Lower lobe of right lung (tissue), 2 donors: ENCODE measurements at regions not wholly inside any gene's neighbourhood (a gene's known extent, or its start where the extent isn't known, plus 50 kb on each side); places are given as distances from the start of the nearest gene placed in this dataset.
A peak's percentile ranks its signal among the peaks of the same experiment; 100 is the strongest.

Source experiments
- ATAC-seq, 2 donors: fragments of 200-7000 bp; cut with Tn5 transposase; one replicate each; pipeline ENCODE4 v1.9.1; 2020 to 2022; ENCODE audit warnings: mild to moderate bottlenecking in 2 of 2, moderate library complexity in 2 of 2
- DNase-seq: peaks from one replicate; pipeline ENCODE4 v3.0.0-alpha.2; 2020
- H3K27ac ChIP-seq: fragments of 200-600 bp; one replicate; pipeline ENCODE4 v1.8.0; 2022
- H3K27me3 ChIP-seq: fragments of 200-600 bp; one replicate; pipeline ENCODE4 v1.8.0; 2022; ENCODE audit warnings: low read depth
- H3K36me3 ChIP-seq: fragments of 200-600 bp; one replicate; pipeline ENCODE4 v1.8.0; 2022; ENCODE audit warnings: mild to moderate bottlenecking
- H3K4me1 ChIP-seq: fragments of 200-600 bp; one replicate; pipeline ENCODE4 v1.8.0; 2022
- H3K4me3 ChIP-seq: fragments of 200-600 bp; one replicate; pipeline ENCODE4 v1.8.0; 2022; ENCODE audit warnings: mild to moderate bottlenecking
- H3K9me3 ChIP-seq: fragments of 200-600 bp; one replicate; pipeline ENCODE4 v1.8.0; 2022
- CTCF ChIP-seq: fragments of 200-600 bp; IDR thresholded peaks from one replicate; pipeline ENCODE4 v1.8.0; 2022; ENCODE audit warnings: antibody characterized with exemption, mild to moderate bottlenecking
- intact Hi-C: fragments of 100-400 bp; cut with DNase I; formaldehyde crosslinking; loops from one replicate; pipeline ENCODE4 v1.11.0; 2022
- donor health status: DM: no; HTN: yes; CAD: no; lungs with severe emphysema.

- TF ChIP-seq CTCF = no peak
- no peaks in the 10 kb centered on the region for H3K36me3 ChIP-seq
- H3K27ac ChIP-seq = no peak overlapping the region
- no peak overlapping the region for H3K4me3 ChIP-seq
- ATAC-seq = no peak
- DNase-seq = no peak
- intact Hi-C loops = no loop called here
- no peaks in the 10 kb centered on the region for H3K27me3 ChIP-seq
- peaks cover 33% of the 10 kb centered on the region for H3K4me1 ChIP-seq
- no peaks in the 10 kb centered on the region for H3K9me3 ChIP-seq
These were observed 608.4 kb upstream of the CFAP20DC start for GRCh38 chr3:59658274-59658673.

DNA sequence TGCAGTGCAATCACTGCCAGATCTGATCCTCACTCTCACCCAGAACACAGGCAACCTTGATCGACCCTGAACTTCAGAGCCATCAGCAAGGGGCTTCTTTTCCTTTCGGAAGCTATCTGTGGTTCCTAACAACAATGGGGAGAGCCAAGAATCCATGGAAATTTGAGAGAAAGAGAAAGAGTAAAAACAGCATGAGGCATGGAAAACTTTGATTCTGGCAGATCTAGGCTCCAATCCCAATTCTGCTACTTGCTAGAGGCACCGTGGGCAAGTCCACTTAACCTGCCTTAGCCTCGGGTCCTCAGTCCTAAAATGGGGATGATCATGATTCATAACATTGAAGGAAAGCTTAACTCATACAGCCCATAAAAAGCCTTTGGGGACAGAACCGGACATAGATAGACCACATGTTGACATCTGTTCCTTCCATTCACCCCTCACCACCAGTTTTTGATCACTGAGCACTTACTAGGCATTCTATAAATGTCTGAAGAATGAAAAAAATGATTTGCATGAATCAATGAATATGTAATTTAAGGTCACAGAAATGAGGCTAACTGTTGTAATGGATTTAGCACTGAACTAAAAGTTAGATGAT, 605.7 kb upstream of the CFAP20DC start:
- ATAC-seq (no peak), DNase-seq (no peak)
- intact Hi-C loops = no loop called here
- no peak overlapping the region for H3K4me3 ChIP-seq
- no peaks in the 10 kb centered on the region for H3K36me3 ChIP-seq
- no peaks in the 10 kb centered on the region for H3K27me3 ChIP-seq
- peaks cover 2% of the 10 kb centered on the region for H3K9me3 ChIP-seq
- TF ChIP-seq CTCF = no peak
- H3K27ac ChIP-seq = peak overlapping the region; percentile 73
- peaks cover 18% of the 10 kb centered on the region for H3K4me1 ChIP-seq

- no peaks in the 10 kb centered on the region for H3K27me3 ChIP-seq
- DNase-seq (no peak), ATAC-seq (peak in 1 of 2 donors; percentile 7)
- no peak overlapping the region for H3K4me3 ChIP-seq
- no peak for TF ChIP-seq CTCF
- H3K36me3 ChIP-seq = no peaks in the 10 kb centered on the region
- intact Hi-C loops = no loop called here
- H3K4me1 ChIP-seq = peaks cover 10% of the 10 kb centered on the region
- peak overlapping the region; percentile 73 for H3K27ac ChIP-seq
- peaks cover 9% of the 10 kb centered on the region for H3K9me3 ChIP-seq
These were observed 604.9 kb upstream of the CFAP20DC start for GRCh38 chr3:59654480-59655417.

GRCh38 chr3:59654123-59654479, 604.3 kb upstream of the CFAP20DC start:
- intact Hi-C loops = no loop called here
- no peak overlapping the region for H3K4me3 ChIP-seq
- H3K27me3 ChIP-seq = no peaks in the 10 kb centered on the region
- H3K27ac ChIP-seq = peak overlapping the region; percentile 73
- peak; percentile 80 for DNase-seq
- TF ChIP-seq CTCF = no peak
- peak; percentile 88 to 95 for ATAC-seq
- peaks cover 14% of the 10 kb centered on the region for H3K9me3 ChIP-seq
- no peaks in the 10 kb centered on the region for H3K36me3 ChIP-seq
- H3K4me1 ChIP-seq = peaks cover 9% of the 10 kb centered on the region

GRCh38 chr3:59653405-59654122, 603.7 kb upstream of the CFAP20DC start:
- ATAC-seq (peak; percentile 15 to 37), DNase-seq (no peak)
- Histone ChIP-seq H3K27me3 (no peaks in the 10 kb centered on the region), H3K36me3 (no peaks in the 10 kb centered on the region), H3K4me1 (peaks cover 9% of the 10 kb centered on the region), H3K9me3 (peaks cover 14% of the 10 kb centered on the region), H3K4me3 (no peak overlapping the region), H3K27ac (peak overlapping the region; percentile 73)
- intact Hi-C loops = no loop called here
- no peak for TF ChIP-seq CTCF
